Stimulated activated CD4-positive, alpha-beta T cell treated with anti-CD3 and anti-CD28 coated beads, Interleukin-1b, Interleukin-23, amount 100 ng/mL, for 48 hours (primary cell): ENCODE measurements at regions not wholly inside any gene's neighbourhood (a gene's known extent, or its start where the extent isn't known, plus 50 kb on each side); places are given as distances from the start of the nearest gene placed in this dataset.

Experiments used
- DNase-seq: peaks from one replicate; pipeline ENCODE4 v3.0.0-alpha.2; 2020

DNA sequence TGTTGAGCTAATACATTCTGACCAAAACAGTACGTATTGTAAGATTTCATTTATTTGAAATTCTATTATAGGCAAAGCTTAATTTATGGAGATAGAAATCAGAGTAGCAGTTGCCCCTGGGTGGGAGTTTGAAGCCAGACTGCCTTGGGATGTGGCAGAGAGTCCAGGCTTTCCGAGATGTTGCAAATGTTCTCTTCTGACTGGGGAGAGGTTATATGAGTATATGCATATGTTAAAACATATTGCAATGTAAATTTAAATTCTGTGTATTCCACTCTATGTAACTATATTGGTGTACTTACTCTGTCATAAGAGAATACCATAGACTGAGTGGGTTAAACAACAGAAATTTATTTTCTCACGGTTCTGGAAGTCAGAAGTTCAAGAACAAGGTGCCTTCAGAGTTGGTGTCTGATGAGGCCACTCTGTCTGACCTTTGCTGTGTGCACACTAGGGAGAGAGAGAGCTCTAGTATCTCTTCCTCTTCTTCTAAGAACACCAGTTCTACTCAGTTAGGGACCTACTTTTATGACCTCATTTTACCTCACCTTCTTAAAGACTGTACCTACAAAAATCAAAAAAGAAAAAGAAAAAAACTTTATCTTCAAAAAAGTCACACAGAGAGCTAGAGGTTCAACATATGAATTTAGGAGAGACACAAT is 299.3 kb upstream of the HS3ST1 start:
- DNase-seq = no peak

DNA sequence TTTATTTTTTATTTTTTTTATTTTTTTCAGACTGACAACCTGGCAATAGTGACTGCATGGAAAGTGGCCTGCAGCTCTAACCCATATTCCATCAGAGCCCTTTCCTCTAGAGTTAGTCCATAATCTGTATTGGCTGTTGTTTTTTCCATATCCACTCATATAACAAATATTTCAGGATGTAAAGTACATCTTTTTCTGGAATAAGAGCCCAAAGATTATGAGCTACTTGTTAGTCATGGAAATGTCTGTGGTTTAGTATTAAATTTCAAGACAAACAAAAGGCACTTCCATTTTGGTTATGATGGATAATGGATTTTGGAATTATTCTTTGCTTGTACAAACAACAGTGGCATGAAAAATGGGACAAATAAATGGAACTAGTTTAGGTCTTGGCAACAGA is 296.0 kb upstream of the HS3ST1 start:
- DNase-seq = no peak

DNA sequence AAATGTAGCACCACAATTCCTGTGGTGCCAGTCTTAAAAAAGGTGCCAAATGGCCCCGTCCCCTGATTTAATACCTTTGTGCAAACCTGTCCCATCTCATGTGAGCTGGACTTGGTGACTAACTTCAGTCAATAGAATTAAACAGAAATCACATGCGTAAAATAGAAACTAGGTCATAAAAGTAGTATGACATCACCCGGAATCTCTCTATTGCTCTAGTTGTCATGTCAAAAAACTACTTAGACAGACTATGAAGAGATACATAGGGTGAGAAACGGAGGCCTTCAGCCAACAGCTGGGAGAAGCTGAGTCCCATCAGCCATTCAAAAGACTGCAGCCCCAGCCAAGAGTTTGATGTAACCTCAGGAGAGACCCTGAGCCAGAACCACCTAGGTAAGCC is 293.5 kb upstream of the HS3ST1 start:
- DNase-seq = no peak

DNA sequence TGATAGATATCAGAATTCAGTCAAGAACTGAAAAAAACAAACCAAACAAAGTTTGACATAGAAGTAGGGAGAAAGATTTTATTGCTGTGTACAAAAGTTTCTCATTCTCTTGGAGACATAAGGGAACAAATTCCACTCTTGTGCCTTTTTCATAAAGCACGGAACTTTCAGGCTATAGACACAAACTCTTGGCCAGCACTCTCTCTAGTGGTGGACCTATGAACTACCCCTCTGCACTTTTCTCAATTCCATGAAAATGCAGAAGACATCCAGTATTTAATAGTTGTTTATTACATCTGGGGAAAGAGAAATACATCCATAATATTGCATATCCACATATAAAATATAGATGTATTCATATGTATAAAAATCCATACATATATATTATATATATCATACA is 291.6 kb upstream of the HS3ST1 start:
- no peak for DNase-seq

DNA sequence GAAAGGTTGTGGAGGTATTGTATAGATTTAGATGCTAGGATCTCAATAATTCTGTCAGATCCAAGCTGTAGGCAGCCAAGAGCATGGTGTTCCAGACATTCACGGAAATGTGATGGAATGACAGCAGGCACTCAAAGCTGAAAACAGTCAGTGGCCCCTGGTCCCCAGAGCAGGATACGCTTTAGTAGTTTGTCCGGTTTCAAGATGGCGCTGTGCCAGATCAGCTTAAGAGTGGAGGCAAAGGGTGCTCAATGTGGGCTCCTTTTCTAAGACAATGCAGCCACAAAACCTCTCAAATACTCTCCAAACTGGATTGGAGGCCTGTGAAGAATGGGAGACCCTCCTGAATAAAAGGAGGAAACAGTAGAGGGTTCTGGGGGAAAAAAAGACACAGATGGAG is 291.2 kb upstream of the HS3ST1 start:
- DNase-seq = no peak

DNA sequence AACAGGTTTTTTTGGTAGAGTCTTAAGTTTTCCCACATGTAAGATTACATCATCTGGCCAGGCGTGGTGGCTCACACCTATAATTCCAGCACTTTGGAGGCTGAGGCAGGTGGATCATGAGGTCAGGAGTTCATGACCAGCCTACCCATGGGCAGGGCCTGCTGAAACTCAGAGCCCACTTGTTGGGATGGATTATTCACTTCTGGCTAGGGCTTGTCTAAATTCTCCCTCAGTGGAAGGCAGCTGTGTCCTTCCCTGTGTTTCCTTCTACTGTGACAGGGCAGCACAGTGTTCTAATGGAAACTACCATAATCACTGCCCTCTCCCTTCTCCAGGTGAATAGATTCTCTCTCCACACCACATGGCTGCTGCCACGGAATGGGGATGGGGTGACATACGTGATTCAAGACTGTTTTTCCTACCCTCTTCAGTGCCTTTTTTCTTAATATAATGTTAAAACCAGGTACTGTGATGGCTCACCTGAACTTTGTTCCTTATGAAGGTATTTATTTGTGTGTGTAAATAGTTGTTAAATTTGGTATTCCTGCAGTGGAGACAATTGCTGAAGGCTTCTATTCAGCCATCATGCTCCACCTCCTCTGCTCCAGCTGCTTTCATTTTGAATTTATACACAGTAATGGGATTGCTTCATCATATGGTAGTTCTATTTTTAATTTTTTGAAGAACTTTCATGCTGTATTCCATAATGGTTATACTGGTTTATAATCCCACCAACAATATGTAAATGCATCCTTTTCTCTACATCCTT is 287.2 kb upstream of the HS3ST1 start:
- no peak for DNase-seq

DNA sequence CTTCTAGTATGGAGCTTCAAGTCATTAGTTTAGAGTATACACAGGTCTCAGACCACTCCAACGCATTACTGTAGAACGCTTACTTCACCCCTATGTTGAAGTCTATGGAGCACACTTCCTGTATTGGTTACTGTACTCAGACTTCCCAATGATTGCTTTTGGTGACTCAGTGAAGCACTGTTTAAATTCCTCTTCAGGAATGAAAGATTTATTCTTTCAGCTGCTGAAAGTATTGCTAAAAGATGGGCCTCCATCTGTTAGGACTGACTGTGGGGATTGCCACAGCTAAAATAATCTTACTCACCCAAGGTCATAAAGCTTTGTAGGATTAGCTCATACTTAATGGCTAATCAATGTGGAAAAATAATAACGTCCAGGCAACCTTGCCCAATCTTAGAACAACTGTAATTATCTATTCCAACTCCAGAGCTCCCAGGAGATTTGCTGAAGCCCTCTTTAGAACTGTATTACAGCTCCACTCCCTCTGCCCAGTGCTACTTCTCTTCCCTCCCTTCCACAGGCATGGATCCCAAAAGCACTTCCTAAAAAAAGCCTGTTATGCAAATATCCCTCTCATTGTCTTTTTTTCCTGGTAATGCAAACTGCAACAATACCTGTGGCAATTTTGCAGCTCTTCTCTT is 281.9 kb upstream of the HS3ST1 start:
- no peak for DNase-seq

DNA sequence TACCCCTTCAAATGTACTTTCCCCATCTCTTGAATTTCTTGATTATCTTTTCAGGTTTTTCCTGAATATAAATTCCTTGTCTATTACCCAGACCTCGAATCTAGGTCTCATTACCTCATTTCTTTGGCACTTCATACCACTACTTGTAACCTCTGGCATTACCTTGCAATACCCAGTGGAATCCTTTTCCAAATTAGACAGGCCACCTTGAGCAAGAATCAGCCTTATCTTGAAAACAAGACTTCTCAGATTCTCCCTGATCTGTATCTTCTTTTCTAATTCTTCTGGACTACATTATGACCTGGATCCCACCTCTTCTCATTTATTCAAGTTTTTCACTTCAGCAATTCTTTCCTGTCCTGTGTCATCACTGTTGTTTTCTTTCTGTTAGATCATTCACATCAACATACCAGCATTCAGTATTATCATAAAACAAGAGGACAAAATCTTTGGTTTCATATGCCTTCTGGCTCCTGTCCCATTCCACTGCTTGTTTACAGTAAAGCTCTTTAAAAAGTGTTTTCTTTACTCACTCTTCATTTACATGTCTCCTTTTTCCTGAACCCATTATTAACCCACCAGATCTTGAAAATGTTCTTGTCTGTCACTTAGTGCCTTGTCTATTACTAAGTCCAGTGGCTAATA is 275.6 kb upstream of the HS3ST1 start:
- DNase-seq = no peak

DNA sequence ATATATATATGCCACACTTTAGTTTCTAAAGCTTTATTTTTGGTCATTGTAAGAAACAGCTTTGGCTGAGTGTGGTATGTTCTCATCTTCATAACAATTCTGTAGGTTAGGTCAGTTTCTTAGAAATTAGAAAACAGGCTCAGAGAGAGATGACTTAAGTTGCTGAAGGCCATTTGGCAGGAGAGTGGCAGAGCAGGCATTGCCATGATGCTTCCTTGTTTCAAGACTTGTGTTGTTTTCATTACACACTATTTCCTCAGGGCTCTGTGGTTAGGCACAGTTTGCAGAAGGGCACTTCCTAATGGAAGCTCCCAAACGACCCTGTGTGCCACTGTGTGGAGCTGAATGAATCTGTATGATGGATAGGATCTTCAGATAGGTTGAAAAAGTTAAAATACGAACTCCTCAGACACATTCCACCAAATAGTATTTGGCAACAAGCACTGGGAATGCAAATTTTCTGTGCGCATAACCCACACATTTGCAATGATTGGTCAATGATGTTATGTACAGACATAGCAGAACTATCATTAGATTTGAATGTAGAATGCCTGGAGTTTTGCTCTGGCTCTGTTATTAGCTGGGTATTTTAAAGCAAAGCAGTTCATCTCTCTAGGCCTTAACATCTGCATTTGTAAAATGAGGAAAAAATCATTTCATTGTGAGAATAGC is 274.3 kb upstream of the HS3ST1 start:
- DNase-seq = no peak

DNA sequence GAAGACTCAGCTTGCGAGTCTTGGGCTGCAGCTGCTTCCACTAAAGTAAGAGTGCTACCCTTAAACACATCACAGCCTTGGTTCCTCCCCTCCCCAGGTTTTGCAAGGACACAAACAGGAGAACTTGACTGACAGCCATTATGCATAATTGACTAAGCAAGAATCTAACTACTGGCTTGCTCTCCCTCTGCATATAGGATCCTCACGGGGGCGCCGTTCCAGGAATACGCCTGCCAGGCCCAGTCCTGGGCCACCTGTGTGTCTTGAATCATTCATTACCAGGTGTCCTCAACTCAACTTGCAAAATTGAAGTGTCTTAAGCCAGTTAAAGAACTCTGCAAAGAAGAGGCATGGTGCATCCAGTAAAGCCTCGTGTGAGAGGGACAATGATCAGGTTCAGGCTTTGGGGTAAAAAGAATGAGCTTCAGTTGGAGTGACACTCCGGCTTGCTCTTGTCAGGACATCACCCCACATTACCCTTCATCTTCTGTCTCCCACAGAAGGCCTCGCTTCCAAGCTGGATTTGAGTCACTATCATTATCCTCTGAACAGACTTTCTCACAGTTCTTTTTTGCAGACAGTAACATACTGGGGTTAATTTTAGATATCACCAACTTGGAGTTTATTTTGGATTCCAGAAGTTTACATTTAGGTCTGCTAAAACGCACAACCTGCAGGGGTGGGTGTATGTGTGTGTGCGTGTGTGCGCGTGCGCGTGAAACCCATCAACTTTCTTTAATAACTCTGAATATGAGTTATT is 273.5 kb upstream of the HS3ST1 start:
- DNase-seq = no peak

DNA sequence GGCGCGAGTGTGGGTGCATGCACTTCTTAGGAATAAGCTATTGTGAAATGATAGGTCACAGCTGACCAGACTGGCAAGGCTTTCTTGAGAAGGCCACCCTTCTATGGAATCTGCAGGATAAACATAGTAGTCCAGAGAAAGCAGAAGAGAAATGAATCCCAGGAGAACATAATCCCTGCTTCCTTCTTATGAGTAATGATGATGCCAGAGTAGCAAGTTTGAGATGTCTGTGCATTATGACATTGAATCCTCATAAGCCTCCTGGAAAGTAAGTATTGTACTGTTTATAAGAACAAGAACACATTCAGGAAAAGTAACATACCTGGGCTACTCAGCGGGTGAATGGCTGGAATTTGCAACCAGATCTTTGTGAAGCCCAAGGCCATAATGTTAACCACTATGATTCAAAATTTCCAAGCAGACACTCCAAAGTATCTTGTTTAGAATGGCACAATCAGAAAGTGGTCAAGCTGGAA is 272.1 kb upstream of the HS3ST1 start:
- no peak for DNase-seq

DNA sequence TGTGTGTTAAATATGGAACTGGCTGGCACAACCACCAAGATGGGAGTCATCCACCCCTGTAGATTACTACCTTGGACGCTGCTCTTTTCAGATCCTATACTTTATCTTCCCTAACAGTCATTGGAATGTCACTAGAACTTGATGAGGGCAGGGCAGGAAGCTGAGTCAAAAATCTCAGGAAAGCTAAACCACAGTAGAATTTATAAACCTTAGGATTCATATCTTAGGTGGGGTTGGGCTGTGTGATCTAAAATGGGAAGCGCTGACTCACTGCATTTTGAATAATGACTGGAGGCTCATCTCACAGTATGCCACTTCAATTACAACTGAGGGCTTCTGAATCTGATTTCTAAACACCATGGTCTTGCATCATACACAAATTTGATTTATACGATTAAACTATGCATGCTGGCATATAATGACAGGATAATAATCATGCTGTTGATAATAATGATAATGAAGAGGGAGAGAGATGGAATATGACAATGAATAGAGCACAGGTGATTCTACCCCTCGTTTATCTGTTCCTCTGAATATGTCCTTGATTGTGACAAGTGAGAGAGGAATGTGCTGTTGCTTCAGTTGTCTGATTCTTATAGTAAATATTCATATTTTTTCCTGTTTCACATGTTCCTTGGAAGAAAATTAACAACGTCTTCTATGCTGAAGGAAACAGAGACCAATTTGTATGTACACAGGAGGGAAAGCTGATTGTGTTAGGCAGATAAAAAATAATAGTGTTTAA is 270.3 kb upstream of the HS3ST1 start:
- no peak for DNase-seq

DNA sequence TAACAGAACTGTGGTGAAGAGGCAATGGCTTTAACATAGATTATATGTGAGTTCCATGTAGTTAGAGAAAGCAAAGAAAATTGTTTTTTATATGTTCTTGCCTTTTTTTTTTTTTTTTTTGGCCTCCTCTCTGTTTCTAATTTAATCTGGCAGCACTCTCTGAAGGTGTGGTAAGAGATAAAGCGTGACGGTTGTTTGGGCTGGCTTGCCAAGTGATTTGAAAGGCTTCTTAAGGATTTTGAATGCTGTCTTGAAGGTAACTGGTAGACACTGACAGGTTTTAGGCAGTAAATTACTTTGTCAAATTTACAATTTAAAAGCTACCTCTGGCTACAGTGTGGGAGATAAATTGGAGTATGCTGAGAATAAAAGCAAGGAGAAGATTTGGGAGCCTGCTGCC is 269.3 kb upstream of the HS3ST1 start:
- DNase-seq = no peak

DNA sequence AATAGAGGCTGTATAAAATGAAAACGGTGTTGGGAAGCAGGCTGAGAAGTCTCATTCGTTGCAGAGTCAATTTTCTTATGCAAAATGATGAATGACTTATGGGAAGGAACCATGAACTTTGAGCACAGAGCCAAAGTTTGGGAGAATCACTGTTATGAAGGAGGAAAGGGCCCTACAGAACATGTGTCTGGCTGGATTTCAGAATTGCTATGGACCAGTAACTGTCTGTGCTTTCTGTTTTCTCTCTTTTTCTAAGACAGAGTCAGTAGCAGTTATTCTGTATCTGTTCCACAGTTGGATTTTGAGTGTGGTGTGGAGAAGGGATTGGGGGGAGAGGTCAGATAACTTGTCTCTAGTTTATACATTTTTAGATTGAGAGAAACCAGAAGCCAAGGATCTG is 265.0 kb upstream of the HS3ST1 start:
- no peak for DNase-seq

DNA sequence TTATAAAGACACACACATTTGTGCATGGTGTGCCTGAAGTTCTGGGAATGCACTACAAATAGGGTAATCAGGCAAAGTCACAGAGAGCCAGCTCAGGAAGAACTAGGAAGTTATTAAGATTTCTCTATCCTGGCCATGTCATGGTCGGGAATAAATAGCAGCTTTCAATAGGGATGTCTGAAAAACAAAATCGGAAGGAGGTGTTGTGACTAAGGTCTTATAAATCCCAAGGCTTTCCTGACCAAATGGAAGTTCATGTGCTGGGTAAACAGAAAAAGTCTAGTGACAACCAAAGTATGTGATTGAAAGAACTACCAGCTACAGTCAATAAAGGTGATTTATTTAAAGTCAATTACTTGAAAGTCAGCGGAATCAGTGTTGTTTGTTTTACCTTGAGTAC is 262.5 kb upstream of the HS3ST1 start:
- DNase-seq = no peak

DNA sequence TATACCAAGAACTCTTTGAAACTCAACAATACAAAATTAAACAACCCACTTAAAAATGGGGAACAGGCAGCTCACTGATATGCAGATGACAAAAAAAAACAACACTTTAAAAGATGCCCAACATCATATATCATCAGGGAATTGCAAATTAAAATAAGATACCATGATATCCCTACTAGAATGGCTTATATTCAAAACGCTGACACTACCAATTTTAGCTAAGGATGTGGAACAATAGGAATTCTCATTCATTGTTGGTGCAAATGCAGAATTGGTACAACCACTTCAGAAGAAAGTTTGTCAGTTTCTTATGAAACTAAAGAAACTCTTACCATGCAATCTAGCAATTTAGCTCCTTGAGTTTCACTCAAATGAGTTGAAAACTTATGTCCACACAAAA is 259.0 kb upstream of the HS3ST1 start:
- DNase-seq = no peak

DNA sequence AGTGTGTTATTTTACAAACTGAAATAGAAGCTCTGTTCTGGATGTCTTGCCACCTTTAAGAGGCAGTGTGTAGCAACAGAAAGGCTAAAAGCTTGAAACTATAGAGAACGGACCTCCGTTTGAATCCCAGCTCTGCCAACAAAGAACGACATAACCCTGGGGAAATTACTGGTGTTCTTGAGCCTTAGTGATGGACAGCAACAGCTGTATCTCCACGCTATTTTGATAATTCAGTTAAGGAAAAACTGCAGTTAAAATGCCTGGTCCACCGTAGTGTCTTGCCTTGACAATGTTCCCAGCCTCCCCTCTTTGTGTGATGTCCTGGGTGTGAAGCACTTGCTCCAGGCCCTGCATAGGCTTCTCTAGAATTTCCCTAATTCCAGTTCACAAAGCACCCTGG is 256.8 kb upstream of the HS3ST1 start:
- DNase-seq = no peak

DNA sequence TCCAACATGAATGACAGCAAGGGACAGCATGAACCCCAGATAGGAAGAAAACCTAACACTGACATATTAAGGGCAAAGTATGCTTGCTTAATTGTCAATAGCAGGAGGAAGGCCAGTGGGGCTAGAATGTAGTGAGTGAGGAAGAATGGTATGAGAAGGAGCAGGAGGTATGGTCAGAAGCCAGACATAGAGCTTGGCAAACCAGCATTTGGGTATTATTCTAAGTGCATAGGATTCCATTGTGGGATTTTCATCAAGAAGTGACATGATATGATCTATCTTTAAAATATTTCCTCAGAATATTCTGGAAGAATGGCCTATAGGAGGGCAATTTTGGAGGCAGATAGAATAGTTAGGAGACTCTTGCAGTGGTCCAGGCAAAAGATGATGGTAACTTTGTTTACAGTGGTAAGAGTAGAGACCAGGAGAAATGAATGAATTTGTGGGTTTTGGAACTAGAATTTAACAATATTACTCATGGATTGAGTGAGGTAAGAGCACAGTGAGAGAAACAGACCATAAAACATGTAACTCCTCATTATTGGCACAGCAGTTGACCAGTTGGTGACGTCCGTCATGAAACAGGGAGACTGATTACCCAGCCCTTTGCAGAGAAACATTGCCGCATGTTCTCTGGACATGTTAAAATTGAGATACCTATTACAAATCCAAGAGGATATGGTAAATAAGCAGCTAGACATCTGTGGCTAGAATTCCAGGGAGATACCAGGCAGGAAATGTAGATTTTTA is 246.5 kb upstream of the HS3ST1 start:
- DNase-seq = no peak

DNA sequence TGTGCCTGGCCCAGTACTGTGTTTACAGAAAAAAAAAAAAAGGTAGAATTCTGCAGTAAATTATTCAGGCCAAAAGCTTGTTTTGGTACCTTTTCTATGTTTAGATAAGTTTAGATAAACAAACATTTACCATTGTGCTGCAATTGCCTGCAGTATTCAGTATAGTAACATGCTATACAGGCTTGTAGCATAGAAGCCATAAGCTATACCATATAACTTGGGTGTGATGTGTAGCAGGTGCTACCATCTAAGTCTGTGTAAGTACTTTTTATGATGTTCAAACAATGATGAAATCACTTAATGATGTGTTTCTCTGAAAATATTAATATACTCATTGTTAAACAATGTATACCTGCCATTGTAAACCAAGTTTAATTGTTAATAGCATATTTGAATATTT is 241.6 kb upstream of the HS3ST1 start:
- no peak for DNase-seq

DNA sequence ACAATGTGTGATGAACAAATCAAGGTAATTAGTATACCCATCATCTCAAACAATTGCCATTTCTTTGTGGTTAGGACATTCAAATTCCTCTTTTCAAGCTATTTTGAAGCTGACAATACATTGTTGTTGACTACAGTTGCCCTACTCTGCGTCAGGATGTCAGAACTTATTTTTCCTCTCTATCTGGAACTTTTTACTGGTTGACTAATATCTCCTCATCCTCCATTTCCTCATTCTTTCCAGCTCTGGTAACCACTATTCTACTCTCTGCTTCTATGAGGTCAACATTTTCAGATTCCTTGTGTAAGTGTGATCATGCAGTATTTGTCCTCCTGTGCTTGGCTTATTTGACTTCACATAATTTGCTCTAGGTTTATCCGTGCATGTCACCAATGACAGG is 240.5 kb upstream of the HS3ST1 start:
- no peak for DNase-seq

DNA sequence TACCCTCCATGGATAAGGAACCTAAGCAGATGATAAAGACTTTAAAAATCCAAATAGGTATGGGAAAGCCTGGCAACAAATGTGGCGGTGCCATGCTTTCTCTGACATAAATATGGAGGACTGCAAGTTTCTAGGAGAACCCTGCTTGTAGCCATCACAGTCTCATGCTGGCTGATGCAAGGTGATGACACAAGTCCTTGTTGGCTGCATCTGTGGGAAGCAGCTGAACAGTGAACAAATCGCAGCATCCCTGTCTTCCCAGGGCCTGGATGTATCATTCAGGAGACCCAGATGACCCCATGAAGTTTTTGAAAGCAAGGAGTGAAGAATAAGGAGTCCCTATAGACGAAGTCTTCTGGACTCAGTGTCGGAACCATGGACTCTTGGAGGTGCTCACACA is 234.4 kb upstream of the HS3ST1 start:
- DNase-seq = no peak
